ENCODE measurements at regions not wholly inside any gene's neighbourhood (a gene's known extent, or its start where the extent isn't known, plus 50 kb on each side); places are given as distances from the start of the nearest gene placed in this dataset.

DNA sequence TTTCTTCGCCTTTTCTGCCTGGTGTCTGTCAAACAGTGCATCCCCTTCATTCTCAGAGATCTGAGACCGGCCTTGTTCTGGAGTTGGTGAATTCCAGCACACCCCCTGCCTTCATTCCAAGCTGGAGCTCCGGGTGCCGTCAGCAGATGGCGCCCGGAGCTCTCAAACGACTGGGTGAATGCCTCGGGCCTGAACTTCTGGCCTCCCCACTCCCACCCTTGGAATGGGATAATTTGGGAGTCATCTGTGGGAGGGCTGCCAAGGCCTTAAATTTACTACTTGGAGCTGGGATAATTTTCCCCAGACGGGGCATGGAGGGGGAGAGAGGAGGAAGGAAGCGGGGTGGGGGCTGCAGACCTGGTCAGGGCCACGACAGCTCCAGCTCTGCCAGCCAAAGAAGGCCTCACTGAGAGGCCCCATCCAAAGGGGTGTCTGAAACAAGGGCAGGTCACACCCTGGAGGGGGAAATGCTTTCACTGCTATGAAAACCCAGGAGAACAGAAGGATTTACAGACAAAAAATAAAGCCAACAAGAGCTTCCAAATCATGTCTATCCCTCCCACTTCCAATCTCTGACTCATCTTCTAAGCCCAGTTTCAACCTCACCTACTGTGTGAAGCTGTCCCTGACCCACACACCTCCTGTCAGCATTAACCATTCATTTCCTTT lies 187.9 kb downstream of the OPA1 start:
- no peak for DNase-seq (ENCODE audit: low read depth)

DNA sequence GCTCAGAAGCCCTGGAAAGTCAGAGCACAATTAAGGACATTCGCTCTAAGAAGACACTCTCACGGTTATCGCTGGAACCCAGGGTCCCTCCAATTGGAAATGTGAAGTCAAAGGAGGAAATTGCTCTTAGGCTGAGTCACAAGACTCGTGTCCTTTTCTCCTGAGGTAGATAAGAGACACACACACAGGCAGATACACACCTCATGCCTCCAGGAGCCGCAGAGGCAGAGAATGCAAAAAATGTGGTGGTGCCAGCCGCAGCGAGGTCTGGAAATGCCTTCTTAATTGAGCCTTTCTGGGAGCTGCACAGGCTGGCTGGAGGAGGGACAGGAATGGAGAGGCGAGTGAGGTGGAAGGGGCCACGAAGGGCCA lies 189.3 kb downstream of the OPA1 start:
- no peak for DNase-seq (ENCODE audit: low read depth)

DNA sequence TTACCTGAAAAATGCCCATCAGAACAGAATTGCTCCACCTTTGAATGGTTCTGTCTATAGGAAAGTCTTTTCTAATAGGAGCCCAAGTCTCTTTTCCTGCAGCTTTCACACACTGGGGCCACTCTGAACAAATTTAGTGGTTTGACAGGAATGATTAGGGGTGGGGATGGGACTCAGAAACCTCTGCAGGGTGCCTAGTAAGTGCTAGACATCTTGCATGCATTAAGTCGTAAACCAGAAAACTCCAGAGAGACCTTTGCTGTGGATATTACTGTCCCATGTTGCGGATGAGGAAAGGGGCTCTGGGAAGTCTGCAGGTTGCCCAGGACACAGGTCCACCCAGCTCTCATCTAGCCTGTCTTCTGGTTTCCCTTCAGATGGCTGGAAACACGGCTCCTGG lies 189.7 kb downstream of the OPA1 start:
- no peak for DNase-seq (ENCODE audit: low read depth)

DNA sequence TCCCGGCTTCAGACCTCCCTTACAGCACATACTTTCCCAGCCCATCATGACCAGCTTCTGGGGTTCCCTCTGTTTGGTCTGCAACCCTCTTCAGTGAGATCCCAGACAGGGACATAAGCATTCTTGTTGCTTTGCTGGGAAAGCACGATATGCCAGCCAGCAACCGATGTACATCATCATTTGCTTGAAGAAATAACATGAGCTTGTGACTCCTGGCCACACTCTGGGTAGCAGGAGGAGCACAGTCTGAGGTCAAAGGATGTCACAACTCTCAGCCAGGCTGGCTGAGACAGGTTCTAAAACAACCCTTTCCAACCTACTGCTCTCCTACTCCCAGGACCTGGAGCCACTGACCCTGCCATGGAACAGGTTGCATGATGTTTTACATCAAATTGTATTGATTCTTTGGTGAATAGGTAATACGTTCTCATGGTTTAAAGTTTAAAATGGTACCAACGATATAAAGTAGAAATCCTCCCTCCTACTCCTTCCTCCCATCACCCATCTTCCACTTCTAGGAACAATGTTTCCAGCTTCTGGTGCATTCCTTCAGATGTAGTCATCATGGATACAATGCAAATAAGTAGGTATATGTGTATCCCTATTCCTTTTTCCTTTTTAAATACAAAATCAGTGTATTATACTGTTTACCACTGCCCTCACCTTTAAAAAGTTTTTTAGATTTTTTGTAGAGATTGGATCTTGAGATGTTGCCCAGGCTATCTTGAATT lies 190.3 kb downstream of the OPA1 start:
- no peak for DNase-seq (ENCODE audit: low read depth)

DNA sequence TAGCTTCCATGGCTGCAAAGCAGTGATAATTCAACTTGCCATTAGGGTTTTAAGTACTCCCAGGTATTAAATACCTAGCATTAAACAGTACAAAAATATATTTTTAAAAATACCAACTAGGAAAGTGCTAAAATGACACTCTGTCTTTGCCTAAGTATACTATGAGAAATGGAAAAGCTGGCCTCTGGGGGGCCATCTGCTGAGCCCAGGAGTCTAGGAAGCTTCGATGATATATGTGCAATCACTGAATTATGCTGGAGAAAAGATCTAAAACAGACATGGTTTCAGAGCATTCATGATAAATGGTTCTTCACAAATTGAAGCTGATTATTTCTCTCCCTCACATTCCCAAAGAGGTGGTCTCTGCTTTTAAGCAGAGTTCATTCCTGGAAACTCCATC lies 191.8 kb downstream of the OPA1 start:
- DNase-seq (ENCODE audit: low read depth): no peak

DNA sequence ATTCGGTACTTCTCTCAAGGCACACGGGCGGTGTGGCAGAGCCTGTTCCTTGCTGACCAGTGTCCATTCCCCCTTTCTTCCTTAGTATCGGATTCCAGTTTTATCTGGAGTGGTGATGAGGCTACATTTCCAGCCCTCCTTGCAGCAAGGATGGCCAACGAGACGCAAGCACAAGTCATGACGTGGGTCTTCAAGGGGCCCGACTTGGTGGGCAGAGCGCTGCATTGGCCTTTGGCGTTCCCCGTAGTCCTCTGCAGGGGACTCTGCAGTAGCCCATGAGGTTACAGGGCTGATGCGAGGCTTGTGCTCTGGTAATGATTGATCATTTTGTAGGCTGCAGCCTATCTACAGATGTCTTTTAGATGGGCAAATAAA lies 194.5 kb downstream of the OPA1 start:
- DNase-seq (ENCODE audit: low read depth): no peak

DNA sequence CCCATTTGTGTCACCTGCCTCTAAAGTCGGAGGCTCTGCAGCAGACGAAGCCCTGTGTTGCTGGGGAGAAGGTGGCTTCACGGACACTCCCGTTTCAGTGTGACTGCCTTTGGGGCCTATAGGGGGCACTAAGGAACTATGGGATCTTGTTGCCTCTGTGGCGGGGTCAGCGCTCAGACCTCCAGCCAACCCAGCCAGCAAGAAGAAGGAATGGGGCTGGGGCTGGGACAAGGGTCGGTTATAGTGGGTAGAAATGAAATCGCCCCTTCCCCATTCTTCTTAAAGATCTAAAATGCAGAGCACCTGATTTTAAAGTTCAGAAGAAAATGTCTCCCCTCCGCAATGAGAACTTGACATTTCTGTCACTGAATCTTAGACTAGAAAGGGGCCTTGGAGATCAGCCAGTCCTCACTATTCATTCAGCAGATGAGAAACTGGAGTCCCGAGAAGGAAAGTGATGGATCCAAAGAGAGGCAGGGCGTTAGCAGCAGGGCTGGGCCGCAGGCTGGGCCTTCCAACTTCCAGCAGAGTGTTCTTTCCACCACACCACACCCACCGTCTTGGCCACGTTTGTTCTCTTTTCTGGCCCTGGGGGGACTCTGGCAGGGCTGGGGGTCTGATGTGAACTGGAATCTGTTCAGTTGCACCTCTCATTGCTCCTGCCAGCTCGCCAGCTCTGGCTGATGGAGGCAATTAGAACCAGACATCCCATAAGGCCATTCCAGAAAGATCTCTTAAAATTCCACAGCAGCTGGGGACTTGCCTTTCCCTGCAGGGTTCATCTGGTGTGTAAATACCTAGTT lies 195.4 kb downstream of the OPA1 start:
- no peak for DNase-seq (ENCODE audit: low read depth)

DNA sequence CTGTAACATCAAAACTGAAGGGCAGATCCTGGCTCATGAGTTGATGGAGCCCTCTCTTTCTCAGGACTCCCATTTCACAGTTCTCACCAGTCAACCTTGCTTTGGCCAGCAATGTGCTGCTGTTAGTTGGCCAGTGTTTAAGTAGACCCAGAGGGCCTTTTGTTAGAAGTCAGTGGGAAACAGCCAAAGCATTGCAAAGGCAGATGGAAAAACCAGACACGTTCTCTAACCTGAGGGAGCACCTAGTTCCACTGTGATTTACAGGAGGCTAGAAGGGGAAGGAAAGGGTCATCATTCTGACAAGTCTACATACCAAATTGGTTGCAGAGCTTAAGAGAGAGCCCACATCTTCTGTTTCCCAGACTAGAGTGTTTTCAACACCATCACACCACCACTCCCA lies 196.4 kb downstream of the OPA1 start:
- DNase-seq (ENCODE audit: low read depth): no peak

DNA sequence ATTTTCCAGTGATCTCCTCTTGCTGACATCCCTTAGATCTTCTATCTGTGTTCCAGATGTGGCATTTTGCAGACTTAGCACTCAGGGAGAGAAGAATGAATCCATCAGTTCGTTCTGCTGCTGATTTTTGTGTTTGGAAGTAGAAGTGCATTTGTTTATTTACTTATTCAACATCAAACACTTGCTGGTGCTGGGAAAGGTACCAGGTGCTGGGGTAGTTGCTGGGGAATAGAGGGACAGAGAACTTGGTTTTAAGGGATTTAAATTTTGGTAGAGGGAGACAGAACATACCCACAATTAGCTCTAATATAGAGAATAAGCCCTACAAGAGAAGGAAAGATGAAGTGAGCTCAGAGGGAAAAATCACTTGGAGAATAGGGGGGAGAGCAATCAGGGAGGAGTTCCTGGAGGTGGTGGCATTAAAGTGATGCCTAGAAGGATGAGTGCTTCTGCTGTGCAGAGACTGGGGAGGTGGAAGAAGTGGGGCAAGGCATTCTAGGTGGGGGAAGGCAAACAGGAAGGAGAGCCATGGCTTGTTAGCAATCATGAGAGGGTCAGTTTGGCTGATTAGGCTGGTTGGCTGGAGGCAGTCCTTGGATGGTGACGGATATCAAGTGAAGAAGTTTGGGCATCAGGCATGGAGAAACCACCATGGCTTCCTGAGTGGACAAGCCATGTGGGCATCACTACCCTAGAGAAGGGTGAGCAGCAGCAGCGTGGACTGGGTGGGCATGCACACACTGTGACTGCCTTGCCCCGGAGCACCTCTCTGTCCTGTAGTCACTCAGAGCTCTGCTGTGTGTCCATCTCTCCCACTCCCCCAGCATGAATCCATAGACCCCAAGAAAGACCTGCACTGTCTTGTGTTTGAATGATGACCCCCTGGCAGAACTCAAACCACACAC lies 197.3 kb downstream of the OPA1 start:
- DNase-seq (ENCODE audit: low read depth): no peak

DNA sequence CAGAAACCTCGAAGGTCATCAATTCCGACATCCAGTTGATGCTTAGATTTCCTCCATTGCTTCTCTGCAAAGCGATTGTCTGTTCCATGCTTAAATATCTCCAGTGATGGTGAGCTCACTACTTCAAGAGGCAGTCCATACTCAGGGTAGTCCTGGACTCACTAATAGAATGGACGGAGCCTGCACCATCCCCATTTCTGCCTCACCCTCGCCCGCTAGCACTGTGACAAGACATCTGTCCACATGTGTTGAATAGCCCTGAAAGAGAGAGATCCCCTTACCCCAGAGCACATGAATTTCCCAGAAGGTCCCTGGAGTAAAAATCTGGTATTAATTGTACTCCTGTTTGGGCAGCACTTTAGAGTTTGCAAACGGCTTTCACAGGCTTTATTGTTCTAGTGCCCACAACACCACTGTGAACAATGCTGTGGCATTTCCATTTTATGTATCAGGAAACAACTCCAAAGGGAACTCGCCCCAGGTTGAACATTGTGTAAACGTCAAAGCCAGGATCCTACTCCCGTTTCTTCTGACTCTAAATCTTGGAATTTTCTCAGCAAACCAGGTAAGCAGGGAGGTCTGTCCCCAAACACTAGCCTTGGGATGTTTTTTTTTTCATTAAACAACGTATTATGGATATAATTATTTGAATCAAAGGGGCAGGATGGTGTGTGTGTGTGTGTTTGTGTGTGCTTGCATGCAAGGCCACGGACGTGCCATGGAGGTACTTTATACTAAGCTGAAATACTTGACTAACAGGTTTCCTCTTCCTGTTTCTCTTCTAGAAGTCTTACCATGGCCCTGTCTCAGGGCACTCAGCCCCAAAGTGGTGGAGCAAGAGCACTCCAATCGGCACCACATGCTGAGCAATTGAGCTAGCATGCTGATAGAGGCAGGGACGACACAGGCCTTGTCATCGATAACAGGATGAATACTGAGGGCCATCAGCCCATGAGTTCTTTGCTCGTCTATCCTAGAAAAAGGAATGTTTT lies 198.3 kb downstream of the OPA1 start:
- DNase-seq (ENCODE audit: low read depth): no peak

DNA sequence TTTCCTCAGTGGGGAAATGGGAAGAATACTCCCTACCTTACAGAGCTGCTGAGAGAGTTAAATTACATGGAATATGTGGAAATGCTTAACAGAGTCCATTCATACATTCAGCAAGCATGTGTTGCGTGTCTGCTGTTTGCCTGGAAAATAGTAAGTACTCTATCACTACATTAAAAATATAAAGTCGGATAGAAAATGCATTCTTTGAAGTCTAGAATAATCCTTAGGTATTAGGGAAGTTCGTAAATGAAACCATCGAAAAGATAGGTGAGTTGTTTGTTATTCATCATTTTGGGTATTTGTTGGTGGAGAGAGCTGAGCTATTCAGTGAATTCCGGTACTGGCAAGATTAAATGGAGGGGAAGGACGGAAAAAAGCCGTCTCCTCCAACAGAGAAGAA lies 200.1 kb downstream of the OPA1 start:
- DNase-seq (ENCODE audit: low read depth): no peak

DNA sequence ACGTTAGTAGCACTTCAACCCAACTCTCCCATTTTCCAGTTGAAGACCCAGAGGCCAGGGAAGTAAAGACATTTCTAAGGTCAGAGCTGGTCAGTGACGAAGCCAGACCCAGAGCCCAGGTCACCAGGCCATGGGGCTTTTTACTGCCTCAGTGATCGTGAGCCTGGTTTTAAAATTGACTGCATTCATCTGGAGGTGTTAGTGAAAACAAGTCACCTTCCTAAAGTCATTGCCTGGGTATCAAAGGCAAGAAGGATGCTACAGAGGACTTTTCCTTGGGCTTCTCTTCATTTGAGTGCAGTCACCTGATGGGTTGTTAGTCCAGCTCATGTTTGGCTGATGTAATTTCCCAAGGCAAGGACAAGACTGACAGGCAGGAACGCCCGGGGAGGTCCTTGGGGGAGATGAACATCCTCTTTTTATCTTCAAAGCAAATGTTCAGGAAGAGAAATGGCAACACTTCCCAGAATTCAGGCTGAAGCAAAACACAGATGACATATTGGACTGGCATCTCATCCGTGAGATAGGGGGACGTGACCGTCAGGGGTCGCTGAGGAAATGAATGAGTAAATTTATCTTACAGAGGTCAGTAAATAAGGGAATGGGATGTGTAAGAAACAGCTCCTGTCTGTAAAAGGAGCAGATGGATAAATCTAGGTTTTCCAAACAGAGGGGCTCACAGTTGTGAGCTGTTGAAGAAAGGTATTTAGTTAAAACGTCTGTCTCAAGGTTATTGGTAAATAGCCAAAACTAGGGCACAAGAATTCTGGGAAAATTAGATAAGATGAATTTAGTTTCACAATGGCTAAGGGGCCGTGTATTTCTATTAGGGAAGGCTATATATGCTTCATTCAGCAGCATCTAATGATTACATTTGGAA lies 201.2 kb downstream of the OPA1 start:
- DNase-seq (ENCODE audit: low read depth): no peak

DNA sequence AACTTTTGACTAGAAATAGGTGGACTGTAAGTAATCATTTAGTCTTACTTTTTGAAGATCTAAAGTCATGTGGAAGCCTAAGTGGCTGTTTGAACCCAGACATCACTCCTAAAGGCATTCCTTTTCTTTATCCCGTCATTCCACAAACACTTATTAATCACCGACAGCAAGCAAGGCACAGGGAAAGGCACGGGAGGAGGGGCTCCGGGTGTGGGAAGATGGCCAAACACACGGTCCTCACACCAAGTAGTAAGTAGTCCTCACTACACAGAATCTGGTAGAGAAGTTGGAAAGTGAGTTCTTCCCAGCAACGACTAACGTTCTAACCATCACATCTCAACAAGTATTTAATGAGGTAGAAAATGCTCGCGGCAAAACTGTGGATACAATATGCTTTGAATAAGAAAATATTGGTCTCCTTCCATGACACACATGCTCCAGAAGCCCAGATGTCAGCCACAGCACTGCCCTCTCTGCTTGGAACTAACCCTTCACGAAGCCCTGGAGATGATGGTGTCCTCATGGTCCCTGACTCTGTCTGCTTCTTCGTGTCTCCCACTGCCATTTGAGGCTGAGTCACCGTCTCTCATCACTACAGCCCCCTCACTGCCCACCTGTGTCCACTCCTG lies 202.2 kb downstream of the OPA1 start:
- DNase-seq (ENCODE audit: low read depth): no peak

DNA sequence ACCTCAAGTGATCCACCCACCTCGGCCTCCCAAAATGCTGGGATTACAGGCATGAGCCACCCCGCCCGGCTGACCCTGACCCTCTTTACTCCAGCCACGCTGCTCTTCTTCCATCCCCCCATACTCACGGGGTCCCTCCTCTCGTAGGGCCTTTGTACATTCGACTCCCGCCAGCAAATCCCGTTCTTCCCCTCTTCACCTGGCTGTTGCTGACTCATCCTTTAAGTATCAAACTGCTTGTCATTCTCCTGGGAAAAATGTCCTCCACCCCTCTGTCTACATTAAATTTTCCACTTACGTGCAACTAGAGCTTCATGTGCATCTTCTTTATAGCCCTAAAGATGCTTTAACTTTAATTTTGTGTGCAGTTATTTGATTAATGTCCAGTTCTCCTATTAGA lies 203.1 kb downstream of the OPA1 start:
- no peak for DNase-seq (ENCODE audit: low read depth)

DNA sequence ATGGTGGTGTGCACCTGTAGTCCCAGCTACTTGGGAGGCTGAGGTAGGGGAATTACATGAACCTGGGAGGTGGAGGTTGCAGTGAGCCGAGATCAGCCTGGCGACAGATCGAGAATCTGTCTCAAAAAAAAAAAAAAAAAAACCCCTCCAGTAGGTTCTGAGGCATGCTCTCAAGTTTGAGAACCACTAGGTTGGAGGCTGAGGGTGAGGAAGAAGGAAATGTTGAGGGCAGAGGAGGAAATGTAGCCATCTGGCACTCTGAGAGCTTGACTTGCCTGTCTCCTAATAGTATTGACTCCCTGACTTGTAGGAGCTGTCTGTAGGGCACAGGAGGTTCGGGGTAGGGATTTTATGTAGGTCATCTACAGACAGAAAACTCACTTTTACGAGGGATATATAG lies 204.6 kb downstream of the OPA1 start:
- no peak for DNase-seq (ENCODE audit: low read depth)

DNA sequence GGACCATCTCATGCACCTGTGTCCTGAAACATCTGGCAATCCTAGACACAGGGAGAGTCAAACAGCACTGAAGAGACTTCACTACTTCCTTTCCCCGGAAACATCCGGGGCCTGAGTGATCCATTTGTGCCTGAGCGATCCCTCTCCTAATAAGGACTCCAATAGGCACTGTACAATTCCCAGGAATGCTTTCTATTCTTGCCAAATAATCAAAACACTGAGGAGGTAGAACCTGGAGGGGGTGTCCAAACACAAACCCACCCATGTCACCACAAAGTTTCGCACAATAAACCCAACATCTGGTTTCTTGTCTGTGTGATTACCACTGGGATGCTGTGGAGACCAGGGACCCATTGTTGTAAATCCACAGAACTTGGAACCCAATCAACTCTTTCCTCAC lies 205.0 kb downstream of the OPA1 start:
- no peak for DNase-seq (ENCODE audit: low read depth)

DNA sequence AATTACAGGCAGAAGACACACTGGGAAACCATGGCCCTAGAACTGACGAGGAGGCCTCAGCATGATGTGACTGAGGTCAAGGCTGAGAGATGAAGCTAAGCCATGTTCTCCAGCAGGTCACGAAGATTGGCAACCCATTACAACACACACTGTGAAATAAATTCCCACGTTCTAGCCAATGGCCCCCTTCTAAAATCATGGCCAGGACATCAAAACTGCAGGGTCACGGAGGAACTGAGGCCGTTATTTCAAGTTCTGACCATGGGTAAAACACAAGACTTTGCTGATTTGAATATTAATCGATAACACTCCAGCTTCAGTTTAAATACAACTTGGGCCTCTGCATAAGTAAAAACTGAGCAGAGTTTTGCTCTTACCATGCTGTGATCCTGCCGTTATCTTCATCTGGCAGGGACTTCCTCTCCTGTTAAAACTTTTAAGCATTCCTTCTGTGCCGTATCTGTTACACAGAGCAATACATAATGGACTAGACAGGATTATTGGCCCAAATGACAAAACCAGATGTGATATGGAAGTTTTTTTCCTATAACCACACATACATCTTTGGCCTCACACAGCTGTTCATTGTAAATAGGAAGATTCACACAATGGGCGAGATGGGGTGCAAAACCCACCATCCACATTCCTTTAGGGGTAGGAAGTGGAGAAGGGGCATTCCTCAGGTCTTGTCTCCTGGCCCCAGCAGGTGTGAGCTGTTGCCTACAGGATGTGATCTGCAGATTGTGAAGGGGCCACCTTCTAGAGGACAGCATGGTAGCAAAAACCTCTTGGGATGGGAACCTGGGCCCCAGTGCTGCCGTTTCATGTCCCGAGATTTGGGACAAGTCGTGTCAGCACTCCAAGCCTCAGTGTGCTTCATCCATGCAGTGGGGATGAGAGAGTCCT lies 207.4 kb downstream of the OPA1 start:
- no peak for DNase-seq (ENCODE audit: low read depth)

DNA sequence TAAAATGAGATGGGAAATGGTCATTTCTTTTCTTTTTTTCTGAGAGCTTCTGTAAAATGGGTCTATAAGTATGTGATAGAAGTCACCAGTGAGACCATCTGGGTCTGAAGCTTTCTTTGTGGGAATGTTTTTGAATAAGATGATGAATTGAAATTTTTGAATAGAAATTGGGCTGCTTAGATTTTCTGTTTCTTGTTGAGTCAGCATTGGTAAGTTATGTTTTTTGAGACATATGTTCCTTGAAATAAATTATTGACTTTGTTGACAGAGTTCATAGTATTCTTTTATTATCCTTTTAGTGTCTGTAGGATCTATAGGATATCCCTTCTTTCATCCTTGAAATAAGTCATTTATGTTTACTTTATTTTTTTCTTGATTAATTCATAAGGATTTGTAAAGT lies 208.1 kb downstream of the OPA1 start:
- DNase-seq (ENCODE audit: low read depth): no peak
